HepG2 (cell line): ENCODE measurements at regions not wholly inside any gene's neighbourhood (a gene's known extent, or its start where the extent isn't known, plus 50 kb on each side); places are given as distances from the start of the nearest gene placed in this dataset.

Experiments used
- ATAC-seq: fragments of 200-7000 bp; cut with Tn5 transposase; 3 replicates; pipeline ENCODE4 v1.9.1; 2020; ENCODE audit warnings: mild to moderate bottlenecking, moderate library complexity
- BruUV-seq: library from RNA; stranded (reverse); fragments of 400-500 nt; replicated peaks from 2 replicates; lab custom pipeline; 2021; lab: Mats Ljungman, UMichigan
- CTCF ChIA-PET: fragments of 300-600 bp; formaldehyde crosslinking; extraction: SDS; loops from one replicate; lab custom pipeline; 2021; ENCODE audit warnings: low total read pairs, inconsistent platforms, low intra/inter-chr PET ratio; lab: Yijun Ruan, JAX
- POLR2A ChIA-PET: fragments of 350-600 bp; sonication (Branson Sonifier 250); formaldehyde crosslinking; loops from one replicate; lab custom pipeline; 2020; ENCODE audit warnings: antibody characterized with exemption, inconsistent platforms; lab: Yijun Ruan, JAX
- DNase-seq: peaks from one replicate; pipeline ENCODE4 v3.0.0-alpha.2; 2015; ENCODE audit warnings: low spot score
- FAIRE-seq: peaks from 3 replicates; lab custom pipeline; 2011; peaks lifted over from hg19 to GRCh38; lab: Jason Lieb, UNC
- H2AFZ ChIP-seq: one replicate; pipeline ENCODE4 v1.6.1; 2011; ENCODE audit warnings: low read length, inconsistent platforms
- H3K27ac ChIP-seq: fragments of 300-600 bp; 3 replicates; pipeline ENCODE4 v1.8.0; 2011; ENCODE audit warnings: mixed run types, mild to moderate bottlenecking, mixed read lengths, low read length, inconsistent platforms; ENCODE audit not compliant: insufficient read depth; ENCODE audit errors: extremely low read length
- H3K27me3 ChIP-seq, 2 experiments: fragments of 200-600 bp in 1 of 2; 2 replicates in 1 of 2; 3 replicates in 1 of 2; pipeline versions ENCODE4 v1.6.0 to v1.8.0; 2011; ENCODE audit warnings: low read length in 2 of 2, mild to moderate bottlenecking in 2 of 2, moderate library complexity in 2 of 2, inconsistent platforms in 1 of 2; ENCODE audit not compliant: insufficient read depth in 2 of 2, control insufficient read depth in 1 of 2
- H3K36me3 ChIP-seq, 2 experiments: fragments of 200-600 bp in 1 of 2; replicated peaks in 1 of 2; 2 replicates in 1 of 2; 3 replicates in 1 of 2; pipeline versions ENCODE4 v1.5.1 to v1.8.0; 2011; ENCODE audit warnings: low read length in 2 of 2, inconsistent platforms in 1 of 2; ENCODE audit not compliant: insufficient read depth in 2 of 2, control insufficient read depth in 1 of 2
- H3K4me1 ChIP-seq: 2 replicates; pipeline ENCODE4 v1.5.1; 2012; ENCODE audit warnings: low read length, inconsistent platforms; ENCODE audit not compliant: insufficient read depth
- H3K4me2 ChIP-seq: 2 replicates; pipeline ENCODE4 v1.6.0; 2011; ENCODE audit warnings: low read depth, low read length, inconsistent platforms
- H3K4me3 ChIP-seq, 3 experiments: fragments of 200-600 bp in 1 of 3; sonication (generic), shearing (Covaris generic) in 1 of 3; replicated peaks in 1 of 3; 2 replicates each; pipeline ENCODE4 v1.5.1; 2011 to 2016; ENCODE audit warnings: low read length in 3 of 3, inconsistent platforms in 2 of 3, low read depth in 2 of 3, mild to moderate bottlenecking in 2 of 3, control low read depth in 1 of 3, mixed read lengths in 1 of 3; ENCODE audit not compliant: insufficient read depth in 1 of 3
- H3K79me2 ChIP-seq: one replicate; pipeline ENCODE4 v1.6.1; 2011; ENCODE audit warnings: low read length, inconsistent platforms; ENCODE audit not compliant: insufficient read depth
- H3K9ac ChIP-seq: 2 replicates; pipeline ENCODE4 v1.6.0; 2011; ENCODE audit warnings: mild to moderate bottlenecking, low read depth, low read length, inconsistent platforms; ENCODE audit not compliant: insufficient read depth
- H3K9me3 ChIP-seq: 2 replicates; pipeline ENCODE4 v1.5.1; 2012; ENCODE audit warnings: mild to moderate bottlenecking, low read length
- H4K20me1 ChIP-seq: 2 replicates; pipeline ENCODE4 v1.6.0; 2011; ENCODE audit warnings: inconsistent platforms, mild to moderate bottlenecking, low read length, moderate library complexity; ENCODE audit not compliant: insufficient read depth
- ERF ChIP-seq: IDR thresholded peaks from 2 replicates; pipeline ENCODE4 v1.6.1; 2018; ENCODE audit warnings: missing biosample characterization, missing genetic modification reagents
- GTF3A ChIP-seq: sonication (generic); formaldehyde crosslinking; conservative IDR thresholded peaks from 2 replicates; pipeline ENCODE4 v1.4.0; 2020; ENCODE audit warnings: mild to moderate bottlenecking, missing genetic modification reagents
- PHF5A ChIP-seq: IDR thresholded peaks from one replicate; pipeline ENCODE4 v1.6.1; 2018; ENCODE audit warnings: low read depth, missing genetic modification reagents; ENCODE audit not compliant: unreplicated experiment
- TMF1 ChIP-seq: sonication (generic); formaldehyde crosslinking; IDR thresholded peaks from 2 replicates; pipeline ENCODE4 v1.8.1; 2022; ENCODE audit warnings: low read depth, missing genetic modification reagents
- ZMYM4 ChIP-seq: sonication (generic); formaldehyde crosslinking; IDR thresholded peaks from 2 replicates; pipeline ENCODE4 v1.8.1; 2023; ENCODE audit warnings: mild to moderate bottlenecking, missing genetic modification reagents
- ZNF143 ChIP-seq: sonication (generic); formaldehyde crosslinking; IDR thresholded peaks from 2 replicates; pipeline ENCODE4 v1.4.0; 2020; ENCODE audit warnings: missing genetic modification reagents
- ZNF264 ChIP-seq: sonication (generic); formaldehyde crosslinking; IDR thresholded peaks from 2 replicates; pipeline ENCODE4 v1.4.0; 2020; ENCODE audit warnings: missing genetic modification reagents
- WGBS: methylation state at CpG from one replicate; pipeline ENCODE4 v1.1.6; 2017; ENCODE audit warnings: low lambda C conversion rate; 5-methylcytosine and 5-hydroxymethylcytosine counted together
- in situ Hi-C: cut with HindIII; loops from 2 replicates; pipeline ENCODE4 v1.10.0; 2017; ENCODE audit warnings: low pct_unique_long_range_greater_than_20kb; ENCODE audit not compliant: extremely low pct_ligation_motif_present
- intact Hi-C: fragments of 100-400 bp; cut with micrococcal nuclease; formaldehyde crosslinking; loops from one replicate; pipeline ENCODE4 v1.10.0; 2022; ENCODE audit not compliant: unreplicated experiment
- TF ChIP-seq, protein P1 (sequence below): sonication (generic); formaldehyde crosslinking; IDR thresholded peaks from 2 replicates; pipeline ENCODE4 v1.9.0; 2021; ENCODE audit warnings: mild to moderate bottlenecking, missing genetic modification reagents
- TF ChIP-seq, protein P2 (sequence below): sonication (generic); formaldehyde crosslinking; conservative IDR thresholded peaks from 2 replicates; pipeline ENCODE4 v1.8.0; 2022; ENCODE audit warnings: mild to moderate bottlenecking, moderate library complexity, missing genetic modification reagents

DNA sequence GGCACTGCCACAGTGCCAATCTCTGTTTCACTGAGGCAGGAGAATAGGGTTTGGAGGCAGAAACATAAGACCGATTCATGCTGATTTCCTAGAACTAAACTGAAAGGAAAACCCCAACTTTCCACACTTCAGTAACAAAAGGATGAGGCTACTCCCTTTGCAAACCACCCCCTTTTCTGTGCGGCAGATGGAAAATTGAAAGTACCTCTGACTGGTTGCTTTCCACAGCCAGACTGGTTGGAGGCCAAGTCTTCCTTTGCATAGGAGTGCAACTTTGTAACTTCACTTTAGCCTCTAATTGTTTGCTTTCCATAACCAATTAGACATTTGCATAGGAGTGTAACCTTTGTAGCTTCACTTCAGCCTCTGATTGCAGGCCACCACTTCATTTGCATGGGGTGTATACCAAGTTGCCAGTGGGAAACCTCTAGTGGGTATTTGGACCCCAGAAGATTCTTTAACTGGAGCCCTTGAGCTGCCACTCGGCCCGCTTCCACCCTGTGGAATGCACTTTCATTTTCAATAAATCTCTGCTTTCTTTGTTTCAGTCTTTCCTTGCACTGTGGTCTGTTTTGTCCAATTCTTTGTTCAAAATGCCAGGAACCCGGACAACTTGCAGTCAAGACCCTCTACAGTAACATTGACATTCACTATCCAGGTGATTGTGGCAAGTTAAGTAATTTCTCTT, 252.0 kb downstream of the UTP18 start:
- Histone ChIP-seq H3K4me1 (peaks cover 8% of the 10 kb centered on the region), H3K4me2 (no peak overlapping the region), H2AFZ (no peak overlapping the region)
- DNase-seq = no peak
- CTCF ChIA-PET = no interaction called here
- no peak for TF ChIP-seq PHF5A
- TF ChIP-seq GTF3A = no peak
- TF ChIP-seq ZNF264 = no peak
- TF ChIP-seq, protein P1, sequence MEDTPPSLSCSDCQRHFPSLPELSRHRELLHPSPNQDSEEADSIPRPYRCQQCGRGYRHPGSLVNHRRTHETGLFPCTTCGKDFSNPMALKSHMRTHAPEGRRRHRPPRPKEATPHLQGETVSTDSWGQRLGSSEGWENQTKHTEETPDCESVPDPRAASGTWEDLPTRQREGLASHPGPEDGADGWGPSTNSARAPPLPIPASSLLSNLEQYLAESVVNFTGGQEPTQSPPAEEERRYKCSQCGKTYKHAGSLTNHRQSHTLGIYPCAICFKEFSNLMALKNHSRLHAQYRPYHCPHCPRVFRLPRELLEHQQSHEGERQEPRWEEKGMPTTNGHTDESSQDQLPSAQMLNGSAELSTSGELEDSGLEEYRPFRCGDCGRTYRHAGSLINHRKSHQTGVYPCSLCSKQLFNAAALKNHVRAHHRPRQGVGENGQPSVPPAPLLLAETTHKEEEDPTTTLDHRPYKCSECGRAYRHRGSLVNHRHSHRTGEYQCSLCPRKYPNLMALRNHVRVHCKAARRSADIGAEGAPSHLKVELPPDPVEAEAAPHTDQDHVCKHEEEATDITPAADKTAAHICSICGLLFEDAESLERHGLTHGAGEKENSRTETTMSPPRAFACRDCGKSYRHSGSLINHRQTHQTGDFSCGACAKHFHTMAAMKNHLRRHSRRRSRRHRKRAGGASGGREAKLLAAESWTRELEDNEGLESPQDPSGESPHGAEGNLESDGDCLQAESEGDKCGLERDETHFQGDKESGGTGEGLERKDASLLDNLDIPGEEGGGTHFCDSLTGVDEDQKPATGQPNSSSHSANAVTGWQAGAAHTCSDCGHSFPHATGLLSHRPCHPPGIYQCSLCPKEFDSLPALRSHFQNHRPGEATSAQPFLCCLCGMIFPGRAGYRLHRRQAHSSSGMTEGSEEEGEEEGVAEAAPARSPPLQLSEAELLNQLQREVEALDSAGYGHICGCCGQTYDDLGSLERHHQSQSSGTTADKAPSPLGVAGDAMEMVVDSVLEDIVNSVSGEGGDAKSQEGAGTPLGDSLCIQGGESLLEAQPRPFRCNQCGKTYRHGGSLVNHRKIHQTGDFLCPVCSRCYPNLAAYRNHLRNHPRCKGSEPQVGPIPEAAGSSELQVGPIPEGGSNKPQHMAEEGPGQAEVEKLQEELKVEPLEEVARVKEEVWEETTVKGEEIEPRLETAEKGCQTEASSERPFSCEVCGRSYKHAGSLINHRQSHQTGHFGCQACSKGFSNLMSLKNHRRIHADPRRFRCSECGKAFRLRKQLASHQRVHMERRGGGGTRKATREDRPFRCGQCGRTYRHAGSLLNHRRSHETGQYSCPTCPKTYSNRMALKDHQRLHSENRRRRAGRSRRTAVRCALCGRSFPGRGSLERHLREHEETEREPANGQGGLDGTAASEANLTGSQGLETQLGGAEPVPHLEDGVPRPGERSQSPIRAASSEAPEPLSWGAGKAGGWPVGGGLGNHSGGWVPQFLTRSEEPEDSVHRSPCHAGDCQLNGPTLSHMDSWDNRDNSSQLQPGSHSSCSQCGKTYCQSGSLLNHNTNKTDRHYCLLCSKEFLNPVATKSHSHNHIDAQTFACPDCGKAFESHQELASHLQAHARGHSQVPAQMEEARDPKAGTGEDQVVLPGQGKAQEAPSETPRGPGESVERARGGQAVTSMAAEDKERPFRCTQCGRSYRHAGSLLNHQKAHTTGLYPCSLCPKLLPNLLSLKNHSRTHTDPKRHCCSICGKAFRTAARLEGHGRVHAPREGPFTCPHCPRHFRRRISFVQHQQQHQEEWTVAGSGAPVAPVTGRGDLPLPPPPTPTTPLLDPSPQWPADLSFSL (CRISPR knock-in tag) = no peak
- no peak for TF ChIP-seq ZNF143
- no peak for TF ChIP-seq ERF
- TF ChIP-seq, protein P2, sequence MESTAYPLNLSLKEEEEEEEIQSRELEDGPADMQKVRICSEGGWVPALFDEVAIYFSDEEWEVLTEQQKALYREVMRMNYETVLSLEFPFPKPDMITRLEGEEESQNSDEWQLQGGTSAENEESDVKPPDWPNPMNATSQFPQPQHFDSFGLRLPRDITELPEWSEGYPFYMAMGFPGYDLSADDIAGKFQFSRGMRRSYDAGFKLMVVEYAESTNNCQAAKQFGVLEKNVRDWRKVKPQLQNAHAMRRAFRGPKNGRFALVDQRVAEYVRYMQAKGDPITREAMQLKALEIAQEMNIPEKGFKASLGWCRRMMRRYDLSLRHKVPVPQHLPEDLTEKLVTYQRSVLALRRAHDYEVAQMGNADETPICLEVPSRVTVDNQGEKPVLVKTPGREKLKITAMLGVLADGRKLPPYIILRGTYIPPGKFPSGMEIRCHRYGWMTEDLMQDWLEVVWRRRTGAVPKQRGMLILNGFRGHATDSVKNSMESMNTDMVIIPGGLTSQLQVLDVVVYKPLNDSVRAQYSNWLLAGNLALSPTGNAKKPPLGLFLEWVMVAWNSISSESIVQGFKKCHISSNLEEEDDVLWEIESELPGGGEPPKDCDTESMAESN (CRISPR knock-in tag) = no peak
- TF ChIP-seq TMF1 (CRISPR knock-in tag) = no peak
- TF ChIP-seq ZMYM4 (CRISPR knock-in tag) = no peak
- TF ChIP-seq, all 625 proteins: peak for 0
- 29% methylated on average over 5 of the region's 5 CpGs for WGBS
- no peaks in the 10 kb centered on the region for H3K79me2 ChIP-seq
- intact Hi-C loops (no loop called here), in situ Hi-C loops (no loop called here)
- no peaks in the 10 kb centered on the region for H4K20me1 ChIP-seq
- H3K9ac ChIP-seq = no peak overlapping the region
- BruUV-seq = no TSS peak
- no peaks in the 10 kb centered on the region for H3K27me3 ChIP-seq
- no peaks in the 10 kb centered on the region for H3K9me3 ChIP-seq
- POLR2A ChIA-PET = no interaction called here
- no peak overlapping the region for H3K4me3 ChIP-seq
- no peaks in the 10 kb centered on the region for H3K36me3 ChIP-seq
- ATAC-seq (no peak), FAIRE-seq (no peak)
- H3K27ac ChIP-seq = no peak overlapping the region
